PC-9 (cell line): ENCODE measurements at regions not wholly inside any gene's neighbourhood (a gene's known extent, or its start where the extent isn't known, plus 50 kb on each side); places are given as distances from the start of the nearest gene placed in this dataset.

Source experiments
- BruUV-seq: library from RNA; stranded (reverse); fragments of 400-500 nt; replicated peaks from 2 replicates; lab custom pipeline; 2021; lab: Mats Ljungman, UMichigan
- CTCF ChIA-PET: fragments of 300-600 bp; sonication (Branson Sonifier 250); formaldehyde crosslinking; loops from one replicate; lab custom pipeline; 2022; ENCODE audit warnings: antibody characterized with exemption; lab: Charles Lee
- POLR2A ChIA-PET: fragments of 300-600 bp; sonication (Branson Sonifier 250); formaldehyde crosslinking; loops from one replicate; lab custom pipeline; 2022; ENCODE audit warnings: antibody characterized with exemption; ENCODE audit not compliant: unreplicated experiment; lab: Charles Lee
- DNase-seq, 2 experiments: peaks; one replicate each; pipeline versions ENCODE4 v3.0.0 to v3.0.0-alpha.2; 2015 to 2022; ENCODE audit warnings: mixed read lengths in 1 of 2
- H2AFZ ChIP-seq: fragments of 200-600 bp; sonication (generic); 2 replicates; pipeline ENCODE4 v1.8.1; 2017; ENCODE audit warnings: antibody characterized with exemption
- H3F3A ChIP-seq: fragments of 200-600 bp; sonication (generic); 2 replicates; pipeline ENCODE4 v1.8.1; 2017; ENCODE audit warnings: antibody characterized with exemption, mild to moderate bottlenecking, low read depth; ENCODE audit not compliant: insufficient read depth
- H3K27ac ChIP-seq: fragments of 200-600 bp; sonication (generic); 2 replicates; pipeline ENCODE4 v1.6.1; 2016; ENCODE audit warnings: mixed run types
- H3K27me3 ChIP-seq: fragments of 200-600 bp; sonication (generic); 2 replicates; pipeline ENCODE4 v1.6.1; 2016; ENCODE audit warnings: low read depth, mixed run types; ENCODE audit not compliant: insufficient read depth
- H3K36me3 ChIP-seq: fragments of 200-600 bp; sonication (generic); 2 replicates; pipeline ENCODE4 v1.6.1; 2016; ENCODE audit warnings: low read depth, mixed run types
- H3K4me1 ChIP-seq: fragments of 200-600 bp; sonication (generic); replicated peaks from 2 replicates; pipeline ENCODE4 v1.6.1; 2016; ENCODE audit warnings: mixed run types; ENCODE audit not compliant: insufficient read depth
- H3K4me2 ChIP-seq: fragments of 200-600 bp; sonication (generic); 2 replicates; pipeline ENCODE4 v1.6.1; 2017; ENCODE audit warnings: mixed run types
- H3K4me3 ChIP-seq: fragments of 200-600 bp; sonication (generic); 2 replicates; pipeline ENCODE4 v1.6.1; 2016; ENCODE audit warnings: mixed run types
- H3K79me2 ChIP-seq: fragments of 200-600 bp; sonication (generic); 2 replicates; pipeline ENCODE4 v1.6.1; 2017; ENCODE audit warnings: low read depth, mixed run types
- H3K9me2 ChIP-seq: fragments of 200-600 bp; sonication (generic); 2 replicates; pipeline ENCODE4 v1.8.1; 2017; ENCODE audit warnings: mild to moderate bottlenecking; ENCODE audit not compliant: insufficient read depth
- H3K9me3 ChIP-seq: fragments of 200-600 bp; sonication (generic); 2 replicates; pipeline ENCODE4 v1.8.1; 2016; ENCODE audit warnings: low read depth; ENCODE audit not compliant: insufficient read depth
- H4K20me1 ChIP-seq: fragments of 200-600 bp; sonication (generic); 2 replicates; pipeline ENCODE4 v1.8.1; 2017; ENCODE audit not compliant: insufficient read depth
- CTCF ChIP-seq: fragments of 200-600 bp; sonication (generic); conservative IDR thresholded peaks from 2 replicates; pipeline ENCODE4 v1.6.1; 2017; ENCODE audit warnings: mixed run types, antibody characterized with exemption, mild to moderate bottlenecking, moderate library complexity
- EZH2 ChIP-seq: fragments of 200-600 bp; sonication (generic); IDR thresholded peaks from 2 replicates; pipeline ENCODE4 v1.8.0; 2017; ENCODE audit warnings: antibody characterized with exemption, low read depth
- intact Hi-C: fragments of 100-400 bp; cut with micrococcal nuclease; formaldehyde crosslinking; loops from one replicate; pipeline ENCODE4 v1.10.0; 2022; ENCODE audit not compliant: unreplicated experiment

DNA sequence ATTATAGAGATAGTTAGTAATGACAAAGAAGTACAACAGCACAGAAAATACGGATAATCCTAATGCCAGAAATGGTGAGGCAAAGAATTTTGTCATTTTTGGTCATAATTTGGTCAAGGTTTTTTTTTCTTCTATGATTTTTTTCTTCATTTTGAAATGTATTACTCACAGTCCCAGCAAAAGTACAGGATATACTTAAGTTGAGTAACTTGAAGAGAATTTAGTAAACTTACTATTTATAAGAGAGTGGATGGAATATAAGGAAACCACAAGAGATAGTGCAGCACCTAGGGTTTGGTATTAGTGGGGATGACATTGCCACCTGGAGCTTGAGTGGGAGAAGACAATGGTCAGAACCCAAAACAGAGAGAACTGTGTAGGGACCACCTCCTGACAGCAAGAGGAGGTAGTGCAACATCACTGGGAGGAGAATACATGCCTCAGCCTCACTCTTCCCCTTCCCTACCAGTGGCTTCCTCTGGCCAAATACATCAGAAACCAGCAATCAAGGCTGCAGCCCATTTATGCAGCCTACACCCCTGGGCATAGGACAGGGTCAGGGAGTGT is 434.5 kb upstream of the TRPC7 start:
- H3K4me3 ChIP-seq: no peak overlapping the region
- POLR2A ChIA-PET: no interaction called here
- TF ChIP-seq CTCF: no peak
- TF ChIP-seq EZH2: no peak
- H2AFZ ChIP-seq: no peak overlapping the region
- no peaks in the 10 kb centered on the region for H3K9me3 ChIP-seq
- no peaks in the 10 kb centered on the region for H3K36me3 ChIP-seq
- no peak overlapping the region for H3K4me2 ChIP-seq
- no TSS peak for BruUV-seq
- CTCF ChIA-PET: no interaction called here
- intact Hi-C loops: loop anchor here (5.0 to 10.0 kb wide), 3 partner anchors 252 to 935 kb away; partner anchors contain the start of gene KLHL3
- H3F3A ChIP-seq: no peaks in the 10 kb centered on the region
- DNase-seq: no peak
- no peaks in the 10 kb centered on the region for H3K9me2 ChIP-seq
- no peaks in the 10 kb centered on the region for H3K27me3 ChIP-seq
- H3K79me2 ChIP-seq: no peaks in the 10 kb centered on the region
- no peaks in the 10 kb centered on the region for H3K4me1 ChIP-seq
- no peak overlapping the region for H3K27ac ChIP-seq
- no peaks in the 10 kb centered on the region for H4K20me1 ChIP-seq

GRCh38 chr5:136793300-136793699 is 428.0 kb upstream of the TRPC7 start:
- no peaks in the 10 kb centered on the region; the same call in 1 of the 2 replicates for H3F3A ChIP-seq
- no TSS peak for BruUV-seq
- ChIA-PET CTCF (no interaction called here), POLR2A (no interaction called here)
- no peaks in the 10 kb centered on the region for H4K20me1 ChIP-seq
- H3K79me2 ChIP-seq: no peaks in the 10 kb centered on the region
- H3K27me3 ChIP-seq: no peaks in the 10 kb centered on the region
- TF ChIP-seq CTCF: no peak
- TF ChIP-seq EZH2: no peak
- H3K4me3 ChIP-seq: no peak overlapping the region
- no peaks in the 10 kb centered on the region for H3K36me3 ChIP-seq
- no peak for DNase-seq
- no peaks in the 10 kb centered on the region for H3K4me1 ChIP-seq
- no peak overlapping the region for H3K4me2 ChIP-seq
- intact Hi-C loops: no loop called here
- no peak overlapping the region for H2AFZ ChIP-seq
- no peak overlapping the region for H3K27ac ChIP-seq
- no peaks in the 10 kb centered on the region for H3K9me3 ChIP-seq
- H3K9me2 ChIP-seq: no peaks in the 10 kb centered on the region

DNA sequence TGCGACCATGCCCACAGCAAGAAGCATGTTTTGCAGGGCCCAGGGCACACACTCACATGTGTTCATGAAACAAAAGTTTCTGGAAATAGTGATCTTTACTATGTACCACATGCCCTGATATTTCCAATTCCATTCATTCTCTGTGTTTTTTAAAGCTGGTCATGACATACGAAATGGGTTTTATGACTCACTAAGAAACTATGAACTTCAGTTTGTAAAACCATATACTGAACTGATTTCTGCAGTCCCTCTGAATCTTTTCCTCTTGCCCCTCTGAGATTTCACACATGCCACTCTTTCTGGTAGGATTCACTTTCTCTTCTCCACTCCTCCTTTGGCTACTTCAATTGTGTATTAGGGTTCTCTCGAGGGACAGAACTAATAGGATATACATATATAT is 416.1 kb upstream of the TRPC7 start:
- H3K4me3 ChIP-seq: no peak overlapping the region
- ChIA-PET CTCF (no interaction called here), POLR2A (no interaction called here)
- TF ChIP-seq EZH2 (no peak), CTCF (no peak)
- DNase-seq: no peak
- H2AFZ ChIP-seq: no peak overlapping the region
- H4K20me1 ChIP-seq: no peaks in the 10 kb centered on the region
- no peak overlapping the region for H3K27ac ChIP-seq
- no peak overlapping the region for H3K4me2 ChIP-seq
- intact Hi-C loops: no loop called here
- no peaks in the 10 kb centered on the region for H3K79me2 ChIP-seq
- H3K4me1 ChIP-seq: no peaks in the 10 kb centered on the region
- H3K36me3 ChIP-seq: no peaks in the 10 kb centered on the region
- H3K9me3 ChIP-seq: peaks cover 4% of the 10 kb centered on the region
- H3K27me3 ChIP-seq: no peaks in the 10 kb centered on the region
- H3F3A ChIP-seq: no peaks in the 10 kb centered on the region
- BruUV-seq: no TSS peak
- H3K9me2 ChIP-seq: no peaks in the 10 kb centered on the region
